GM19468 (cell line): ENCODE measurements at regions not wholly inside any gene's neighbourhood (a gene's known extent, or its start where the extent isn't known, plus 50 kb on each side); places are given as distances from the start of the nearest gene placed in this dataset.

Experiments
- ATAC-seq: cut with Tn5 transposase; IDR thresholded peaks from one replicate; pipeline ENCODE4 v1.9.1; 2021; ENCODE audit warnings: mild to moderate bottlenecking, moderate library complexity, moderate number of reproducible peaks; ENCODE audit not compliant: unreplicated experiment; ENCODE audit errors: extremely low read depth

DNA sequence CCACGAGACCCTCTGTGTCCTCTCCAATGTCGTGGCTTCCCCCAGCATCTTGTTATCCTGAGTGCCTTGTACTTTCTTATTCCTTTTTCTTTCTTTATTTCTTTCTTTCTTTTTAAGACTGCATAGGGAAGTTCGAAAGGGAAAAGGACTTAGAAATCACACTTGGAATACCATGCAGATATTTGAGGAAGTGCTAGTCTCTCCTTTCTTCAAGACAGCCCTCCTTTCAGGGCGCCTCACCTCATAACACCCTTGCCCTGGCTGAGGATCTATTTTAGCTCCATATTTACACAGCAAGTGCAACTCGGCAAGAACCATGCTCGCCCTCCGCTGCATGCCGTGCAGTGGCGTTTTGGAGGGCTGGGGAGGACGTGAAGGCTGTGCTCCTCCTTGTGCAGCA is 232.3 kb upstream of the GLI3 start:
- ATAC-seq = no peak

DNA sequence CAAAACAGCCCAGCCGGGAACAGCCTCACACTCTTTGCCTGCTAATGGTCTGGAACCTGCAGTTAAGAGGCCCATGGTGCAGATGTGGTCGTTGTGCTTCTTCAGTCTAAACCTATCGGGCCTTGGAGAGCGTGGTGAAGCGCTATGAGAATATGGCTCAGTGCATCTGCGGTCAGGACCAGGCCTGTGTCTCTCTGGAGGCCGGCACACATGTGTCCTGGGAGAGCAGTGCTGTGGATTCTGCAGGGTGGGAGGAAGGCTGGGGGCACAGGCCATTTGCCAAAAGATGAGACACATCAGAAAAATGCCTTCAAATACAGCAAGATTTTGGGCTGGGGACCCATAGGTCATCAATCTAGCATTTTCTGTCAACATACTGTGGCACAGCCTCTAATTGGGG is 231.5 kb upstream of the GLI3 start:
- no peak for ATAC-seq

DNA sequence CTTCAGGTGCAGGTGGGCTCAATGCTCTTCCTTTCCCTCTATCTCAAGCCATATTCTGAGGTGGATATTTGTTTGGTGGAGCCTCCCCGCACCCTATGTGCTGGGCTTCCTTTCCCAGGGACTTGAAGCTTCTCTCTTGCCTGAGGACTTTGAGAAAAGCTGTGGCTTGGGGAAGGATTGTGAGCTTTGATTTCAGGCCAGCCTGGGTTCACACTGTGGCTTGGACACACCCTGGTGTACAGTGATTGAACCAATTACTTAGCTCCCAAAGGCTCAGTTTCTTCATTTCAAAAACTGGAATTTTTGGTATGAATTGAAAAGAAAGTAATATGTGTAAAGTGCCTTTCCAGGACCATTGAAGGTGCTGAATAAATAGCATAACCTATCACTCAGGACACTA is 224.5 kb upstream of the GLI3 start:
- ATAC-seq = no peak

DNA sequence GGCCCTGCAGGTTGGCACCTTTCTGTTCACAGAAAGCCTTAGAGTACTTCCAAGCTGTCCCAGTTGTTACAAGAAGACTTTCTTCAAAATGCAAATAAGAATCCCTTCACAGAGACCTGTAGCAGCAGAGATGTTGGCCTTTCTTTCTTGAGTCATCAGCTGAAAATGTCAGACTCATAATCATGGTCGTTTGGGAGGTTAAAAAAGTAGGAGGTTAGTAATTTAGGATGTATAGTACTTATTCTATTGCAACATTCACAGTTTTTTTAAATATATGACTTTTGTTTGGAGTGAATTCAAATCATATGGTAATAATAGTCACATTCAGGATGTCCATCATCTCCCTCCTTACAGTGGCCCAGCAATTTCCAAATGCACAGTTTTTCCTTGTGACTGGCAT is 223.9 kb upstream of the GLI3 start:
- no peak for ATAC-seq

DNA sequence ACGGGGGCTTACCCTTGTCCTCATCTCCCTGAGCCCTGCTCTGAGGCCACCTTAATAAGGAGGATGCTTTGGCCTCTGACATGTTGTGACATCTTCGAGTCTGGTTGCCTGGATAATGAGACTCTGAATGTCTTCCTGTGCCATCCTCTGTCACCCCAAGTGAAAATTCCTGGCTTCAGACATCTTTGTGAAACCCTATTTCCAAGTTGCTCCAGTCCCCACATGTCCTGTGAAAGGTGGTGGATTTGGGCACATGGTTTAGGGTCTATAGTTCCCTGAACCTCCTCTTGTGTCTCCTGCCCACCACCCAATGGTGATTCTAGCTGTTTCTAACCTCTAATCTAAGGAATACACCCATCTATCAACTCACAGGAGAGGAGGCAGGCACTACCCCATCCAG is 223.1 kb upstream of the GLI3 start:
- ATAC-seq = no peak

DNA sequence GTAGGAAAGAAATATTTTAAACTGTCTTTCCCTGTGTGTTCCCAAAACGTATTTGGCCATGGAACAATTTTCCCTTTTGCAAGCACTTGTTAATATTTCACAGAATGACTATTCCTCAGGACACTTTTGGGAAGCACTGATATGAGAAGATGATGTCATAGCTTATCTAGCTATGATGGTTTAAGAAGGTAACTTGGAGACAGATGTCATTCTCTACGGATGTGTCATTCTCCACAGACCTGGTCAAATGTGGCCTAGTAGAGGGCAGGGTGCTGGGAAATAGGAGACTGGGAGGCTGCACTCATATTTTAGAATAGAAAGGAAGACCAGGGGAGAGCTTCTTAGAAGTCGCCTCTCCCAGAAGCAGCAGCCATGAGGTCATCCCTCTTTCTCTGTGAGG is 220.7 kb upstream of the GLI3 start:
- ATAC-seq = no peak

DNA sequence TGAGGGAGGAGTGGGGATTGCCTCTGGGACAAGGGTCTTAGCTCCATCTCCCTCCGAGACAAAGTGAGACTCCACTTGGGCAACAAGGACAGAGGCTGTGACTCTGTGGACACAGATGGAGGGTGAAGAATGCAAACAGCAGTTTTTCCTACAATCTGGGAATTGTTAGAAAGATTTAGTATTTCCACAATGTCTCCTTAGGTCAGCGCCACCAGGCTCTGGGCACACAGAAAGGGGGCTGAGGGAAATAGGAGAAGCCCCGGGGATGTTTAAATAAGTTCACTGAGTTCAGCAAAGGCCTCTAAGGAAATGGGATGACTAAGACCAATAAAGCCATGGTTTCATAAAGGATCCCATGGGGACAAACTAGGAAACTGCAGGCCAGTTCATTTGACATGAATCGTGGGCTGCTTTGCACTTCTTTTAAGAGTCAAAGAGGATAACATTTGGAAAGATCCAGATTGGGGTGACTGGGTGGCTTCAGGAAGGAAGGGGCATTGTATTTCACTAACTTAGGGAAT is 219.8 kb upstream of the GLI3 start:
- ATAC-seq = no peak

DNA sequence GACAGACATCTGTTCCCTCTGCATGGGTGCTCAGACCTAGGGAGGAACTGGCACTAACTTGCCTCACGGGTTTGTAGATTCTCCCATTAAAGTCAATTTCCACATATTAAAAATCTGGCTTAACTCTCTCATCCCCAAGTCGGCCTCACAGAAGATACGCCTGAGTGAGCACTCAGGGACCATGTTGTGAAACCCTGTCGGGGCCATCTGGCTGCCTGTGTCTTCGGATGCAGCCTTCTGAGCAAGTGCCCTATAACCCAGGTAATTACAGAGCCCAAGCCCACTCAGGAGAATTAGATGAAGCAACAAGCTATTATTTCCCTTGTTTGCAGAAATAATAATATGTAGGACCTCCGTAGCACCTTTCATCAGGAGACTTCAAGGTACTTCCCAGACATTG is 219.3 kb upstream of the GLI3 start:
- no peak for ATAC-seq

DNA sequence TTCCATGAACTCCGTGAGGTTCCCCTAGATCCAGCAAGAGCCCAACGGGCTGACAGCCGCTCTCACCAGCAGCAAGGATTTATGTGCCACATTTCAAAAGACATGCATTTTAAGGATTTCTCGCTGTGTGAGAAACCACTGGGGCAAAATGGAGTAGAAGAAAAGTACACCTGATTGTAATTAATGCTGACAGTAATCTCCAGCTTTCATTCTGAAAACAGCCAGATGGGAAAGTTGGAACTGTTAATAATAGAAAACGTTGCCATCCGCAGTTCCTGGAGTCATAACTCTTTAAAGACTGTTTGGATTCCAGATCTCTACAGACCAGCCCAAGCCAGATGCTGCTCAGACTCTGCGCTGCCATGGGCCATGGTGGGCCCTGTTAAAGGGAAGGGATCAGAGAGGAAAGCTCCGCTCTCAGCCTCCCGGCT is 216.9 kb upstream of the GLI3 start:
- no peak for ATAC-seq

DNA sequence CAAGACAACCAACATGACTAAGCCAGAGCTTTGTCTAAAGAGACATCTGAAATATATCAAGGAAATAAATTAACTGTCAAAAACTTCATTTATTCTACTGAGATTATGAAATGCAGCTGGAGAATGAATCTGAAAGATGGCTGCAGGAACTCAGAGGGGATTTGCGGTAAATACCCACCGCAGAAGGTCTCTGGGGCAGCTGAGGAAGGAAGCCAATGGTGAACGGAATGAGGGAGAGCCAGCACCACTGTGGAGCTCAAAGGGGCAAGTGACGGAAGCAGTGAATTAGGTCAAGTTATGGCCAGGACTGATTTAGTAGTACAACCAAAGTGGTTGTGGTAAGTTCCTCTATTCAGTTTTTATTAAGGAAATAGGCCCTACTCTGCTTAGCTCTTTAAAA is 215.3 kb upstream of the GLI3 start:
- no peak for ATAC-seq

DNA sequence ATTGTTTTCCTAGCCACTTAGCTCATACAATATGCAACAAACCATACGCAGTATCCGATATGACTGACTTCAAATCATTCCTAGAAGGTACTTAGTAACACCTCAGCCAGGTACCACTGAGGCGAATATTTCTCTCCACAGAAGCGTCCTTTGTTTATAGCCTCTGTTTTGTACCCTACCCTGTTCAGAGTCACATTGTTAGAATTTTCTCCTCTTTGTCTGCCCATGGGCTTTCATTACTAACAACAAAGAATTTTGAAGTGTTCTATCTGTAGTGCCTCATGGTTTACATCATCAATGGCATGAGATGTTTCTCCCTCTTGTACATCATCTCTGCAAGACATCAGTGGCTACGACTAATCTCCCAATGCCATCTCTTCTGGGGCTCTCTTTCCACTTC is 212.4 kb upstream of the GLI3 start:
- ATAC-seq = no peak

DNA sequence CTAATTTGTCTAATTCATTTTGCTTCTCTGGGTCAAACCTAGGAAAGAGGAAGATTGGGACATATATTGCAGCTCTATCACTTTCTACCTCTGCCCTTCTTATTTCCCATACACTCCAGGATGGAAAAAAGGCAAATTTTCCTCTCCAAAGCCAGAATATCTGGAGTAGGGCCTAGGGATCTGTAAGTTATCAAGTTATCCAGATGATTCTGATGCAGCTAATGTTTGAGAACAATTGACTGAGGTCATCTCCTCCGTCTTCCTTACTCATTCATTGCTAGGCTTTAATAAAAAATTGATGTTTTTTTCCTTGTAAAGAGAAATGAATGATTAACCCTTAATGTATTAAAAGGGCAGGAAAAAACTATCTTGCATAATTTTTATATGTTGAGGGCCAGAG is 211.9 kb upstream of the GLI3 start:
- ATAC-seq = no peak

DNA sequence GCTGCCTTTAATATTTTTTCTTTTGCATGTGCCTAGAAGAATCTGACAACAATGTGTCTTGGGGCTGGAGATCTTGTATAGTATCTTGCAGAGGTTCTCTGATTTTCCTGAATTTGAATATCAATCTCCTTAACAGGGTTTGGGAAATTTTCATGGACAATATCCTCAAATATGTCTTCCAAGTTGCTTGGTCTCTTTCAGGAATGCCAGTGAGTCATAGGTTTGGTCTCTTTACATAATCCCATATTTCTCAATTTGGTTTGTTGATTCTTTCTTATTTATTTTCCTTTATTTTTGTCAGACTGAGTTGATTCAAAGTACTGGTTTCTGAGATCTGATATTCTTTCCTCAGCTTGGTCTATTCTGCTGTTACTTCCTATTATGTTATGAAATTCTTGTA is 208.7 kb upstream of the GLI3 start:
- ATAC-seq = no peak

DNA sequence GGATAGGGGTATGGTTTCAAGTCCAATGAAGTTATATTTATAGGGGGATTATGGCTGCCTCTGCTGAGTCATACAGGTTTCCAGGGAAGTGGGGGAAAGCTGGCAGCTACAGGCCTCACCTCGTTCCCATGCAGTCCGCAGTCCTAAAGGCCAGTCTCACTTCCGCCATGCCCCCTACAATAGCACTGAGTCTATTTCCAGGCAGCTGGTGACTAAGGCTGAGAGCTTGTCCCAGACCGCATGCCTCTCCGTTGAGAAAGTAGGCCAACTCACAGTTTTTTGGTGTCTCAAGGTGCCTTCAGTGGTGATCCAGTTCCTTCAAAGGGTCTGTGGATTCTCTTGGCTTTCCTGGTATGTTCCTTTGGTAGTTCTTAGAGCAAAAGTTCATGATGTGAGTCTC is 203.9 kb upstream of the GLI3 start:
- ATAC-seq = no peak

DNA sequence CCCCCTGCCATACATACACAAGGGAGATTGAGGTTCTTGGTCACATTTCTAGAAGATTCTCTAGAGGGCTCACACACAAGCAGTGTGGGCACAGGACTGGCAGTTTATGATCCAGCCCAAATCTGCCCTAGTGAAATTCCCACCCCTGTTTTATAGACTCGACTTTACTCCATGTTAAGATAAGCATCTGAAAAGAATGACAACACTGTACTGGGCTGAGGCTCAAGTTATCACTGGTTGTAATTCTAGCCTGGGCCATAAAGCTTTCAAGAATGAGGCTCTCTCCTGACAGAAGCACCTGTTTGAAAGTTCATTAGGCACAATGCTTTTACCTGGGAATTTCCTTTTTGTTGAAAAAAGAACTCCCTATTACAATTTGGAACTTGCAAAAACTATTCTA is 195.6 kb upstream of the GLI3 start:
- no peak for ATAC-seq

DNA sequence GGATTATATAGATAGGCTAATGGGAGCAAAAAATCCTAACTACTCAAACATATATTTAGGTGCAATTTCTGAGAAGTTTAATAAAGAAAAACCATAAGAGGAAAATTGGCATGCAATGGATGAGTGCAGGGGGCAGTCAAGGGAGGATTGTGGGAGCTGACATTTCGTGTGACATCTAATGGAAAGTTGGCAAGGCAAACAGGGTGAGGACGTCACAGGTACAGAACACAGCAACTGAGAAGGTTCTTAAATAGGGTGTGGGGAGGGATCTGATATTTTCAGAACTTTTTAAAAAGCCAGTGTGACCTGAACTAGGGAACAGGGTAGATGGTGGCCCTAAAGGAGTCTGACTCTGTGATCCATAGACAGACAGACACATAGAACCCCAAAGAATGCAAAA is 194.9 kb upstream of the GLI3 start:
- ATAC-seq = no peak

DNA sequence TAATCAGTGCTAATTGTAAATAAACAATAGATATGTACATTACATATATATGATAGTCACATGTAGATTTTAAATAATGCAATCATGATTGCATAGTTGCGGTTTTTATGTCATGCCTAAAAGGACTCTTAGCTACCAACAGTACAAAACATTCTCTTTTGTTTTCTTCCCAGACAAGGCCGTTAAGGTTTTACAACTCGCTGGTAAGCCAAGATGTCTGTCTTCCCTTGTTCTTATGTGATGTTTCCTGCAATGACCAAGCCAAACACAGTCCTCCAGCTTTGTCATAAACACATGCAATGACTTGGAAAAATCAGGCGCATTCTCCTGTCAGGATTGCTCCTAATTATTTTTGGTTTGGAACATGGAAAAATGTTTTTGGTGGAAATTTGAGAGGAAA is 192.3 kb upstream of the GLI3 start:
- no peak for ATAC-seq

DNA sequence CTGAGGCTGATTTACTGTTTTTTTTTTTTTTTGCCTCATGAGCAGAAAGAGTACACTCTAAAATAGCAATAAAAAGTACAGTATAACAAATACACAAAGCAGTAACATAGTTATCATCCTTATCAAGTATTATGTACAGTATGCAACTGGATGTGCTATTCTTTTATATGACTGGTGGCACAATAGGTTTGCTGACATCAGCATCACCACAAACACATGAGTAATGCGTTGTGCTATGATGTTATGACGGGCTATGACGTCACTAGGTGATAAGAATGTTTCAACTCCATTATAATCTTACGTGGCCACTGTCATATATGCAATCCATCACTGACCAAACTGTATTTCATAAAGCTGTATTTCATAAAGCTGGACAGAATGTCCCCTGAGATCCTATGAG is 189.2 kb upstream of the GLI3 start:
- ATAC-seq = no peak

DNA sequence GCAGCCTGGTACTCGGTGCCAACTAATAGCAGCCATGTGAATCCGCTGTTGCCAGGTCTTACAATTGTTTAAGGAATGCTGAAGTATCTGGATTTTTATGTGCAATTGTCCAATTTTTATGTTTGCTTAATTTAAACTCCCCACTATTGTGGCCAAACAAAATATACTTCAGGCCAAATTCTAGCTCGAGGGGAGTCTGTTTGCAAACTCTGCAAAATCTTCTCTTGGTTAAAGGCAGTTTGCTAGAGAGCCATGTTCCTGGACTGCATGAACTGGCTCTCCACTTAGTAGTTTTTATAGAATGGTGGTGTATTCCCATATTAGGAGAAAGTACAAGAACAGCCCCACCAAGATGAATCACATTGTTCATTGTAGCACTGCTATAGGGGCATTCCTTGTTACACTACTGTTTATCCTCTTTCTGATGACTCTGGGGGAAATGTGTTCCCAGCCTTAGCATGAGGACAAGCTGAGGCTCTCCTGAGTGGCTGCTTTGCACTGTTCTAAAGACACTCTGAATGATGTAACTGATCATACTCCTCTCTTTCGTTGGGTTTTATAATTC is 178.0 kb upstream of the GLI3 start:
- ATAC-seq = no peak

DNA sequence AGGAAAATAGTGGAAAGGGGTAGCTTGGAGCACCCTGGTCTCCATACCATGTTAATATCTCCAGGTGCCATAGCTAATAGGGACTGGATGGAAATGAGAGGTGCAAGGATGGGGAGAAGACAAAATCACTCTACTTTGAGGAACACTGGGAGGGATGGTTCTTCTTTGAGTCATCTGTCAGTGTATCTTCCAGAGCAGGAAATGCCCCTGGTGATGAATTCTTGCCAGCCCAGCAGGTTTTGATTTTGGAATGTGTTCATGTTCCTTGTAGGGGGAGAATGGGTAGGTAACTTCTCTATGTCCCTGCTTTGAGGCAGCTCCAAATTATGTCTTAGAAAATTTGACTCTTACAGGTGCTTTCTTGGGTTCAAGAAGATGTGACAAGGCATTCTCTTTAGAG is 177.0 kb upstream of the GLI3 start:
- no peak for ATAC-seq

DNA sequence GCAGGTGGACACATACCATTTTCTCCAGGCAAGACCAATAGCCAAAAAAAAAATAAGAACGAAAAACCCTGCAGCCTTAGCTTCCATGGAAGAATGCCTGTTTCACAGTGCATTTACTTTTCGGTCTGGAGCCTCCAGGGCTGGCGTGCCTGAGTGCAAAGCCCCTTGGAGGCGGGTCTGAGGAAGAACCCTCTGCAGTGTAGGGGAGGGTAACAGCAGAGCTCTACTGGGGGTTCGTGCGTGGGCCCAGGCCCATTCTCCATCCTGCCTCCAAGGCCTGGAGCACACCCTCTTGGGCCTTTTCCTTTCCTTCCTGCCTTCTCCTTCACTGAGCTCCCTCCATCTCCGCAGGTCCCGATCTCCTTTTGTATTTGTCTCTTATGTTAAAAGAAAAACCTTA is 172.3 kb upstream of the GLI3 start:
- ATAC-seq = no peak

DNA sequence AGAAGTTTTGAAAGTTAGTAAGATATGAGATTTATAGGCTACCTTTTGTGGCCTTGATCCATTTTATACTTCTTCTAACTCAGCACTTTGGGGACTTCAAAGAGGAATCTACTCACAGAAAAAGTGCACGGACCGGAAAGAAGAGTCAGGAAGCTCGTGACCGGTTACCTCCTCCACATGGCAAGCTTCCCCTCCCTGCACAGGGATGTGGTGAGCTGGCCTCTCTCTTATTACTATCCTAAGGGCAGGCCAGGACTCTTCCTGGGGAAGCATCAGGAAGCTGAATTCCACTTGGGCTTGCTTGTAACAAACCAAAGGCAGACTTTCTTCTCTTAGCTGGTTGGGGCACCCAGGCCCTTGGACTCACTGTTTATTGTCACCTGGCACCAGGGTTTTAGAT is 170.8 kb upstream of the GLI3 start:
- ATAC-seq = no peak
